SK-N-SH treated with all-trans-retinoic acid at 6 μM for 48 hours (cell line): ENCODE measurements at regions not wholly inside any gene's neighbourhood (a gene's known extent, or its start where the extent isn't known, plus 50 kb on each side); places are given as distances from the start of the nearest gene placed in this dataset.

Experiments used
- CREB5 ChIP-seq: fragments of 250-450 bp; sonication (Bioruptor Pico); IDR thresholded peaks from 2 replicates; pipeline ENCODE4 v1.5.1; 2020; ENCODE audit warnings: low read depth, mild to moderate bottlenecking, moderate library complexity
- GLIS3 ChIP-seq: fragments of 250-450 bp; sonication (Bioruptor Pico); IDR thresholded peaks from 2 replicates; pipeline ENCODE4 v1.5.0; 2020; ENCODE audit warnings: mild to moderate bottlenecking, moderate library complexity
- PATZ1 ChIP-seq: fragments of 250-450 bp; sonication (Bioruptor Pico); IDR thresholded peaks from 2 replicates; pipeline ENCODE4 v1.8.0; 2020; ENCODE audit warnings: mild to moderate bottlenecking, moderate library complexity, borderline replicate concordance
- POU6F1 ChIP-seq: fragments of 250-450 bp; sonication (Bioruptor Pico); IDR thresholded peaks from 2 replicates; pipeline ENCODE4 v1.8.0; 2021; ENCODE audit warnings: low read depth, mild to moderate bottlenecking, moderate library complexity, borderline replicate concordance
- PPARA ChIP-seq: fragments of 250-450 bp; sonication (Bioruptor Pico); IDR thresholded peaks from 2 replicates; pipeline ENCODE4 v1.5.0; 2020; ENCODE audit warnings: mild to moderate bottlenecking, borderline replicate concordance
- RARB ChIP-seq: fragments of 250-450 bp; sonication (Bioruptor Pico); IDR thresholded peaks from 2 replicates; pipeline ENCODE4 v1.8.0; 2021; ENCODE audit warnings: mild to moderate bottlenecking, moderate library complexity
- SNAI2 ChIP-seq: fragments of 250-450 bp; sonication (Bioruptor Pico); IDR thresholded peaks from 2 replicates; pipeline ENCODE4 v1.5.0; 2020; ENCODE audit warnings: mild to moderate bottlenecking, moderate library complexity
- TSHZ2 ChIP-seq: fragments of 250-450 bp; sonication (Bioruptor Pico); IDR thresholded peaks from 2 replicates; pipeline ENCODE4 v1.5.0; 2020; ENCODE audit warnings: mild to moderate bottlenecking, moderate library complexity
- ZC3H10 ChIP-seq: fragments of 250-450 bp; sonication (Bioruptor Pico); IDR thresholded peaks from 2 replicates; pipeline ENCODE4 v1.5.1; 2021; ENCODE audit warnings: mild to moderate bottlenecking, moderate library complexity
- ZFP3 ChIP-seq: fragments of 250-450 bp; sonication (Bioruptor Pico); IDR thresholded peaks from 2 replicates; pipeline ENCODE4 v1.5.0; 2020; ENCODE audit warnings: mild to moderate bottlenecking, moderate library complexity
- ZFP30 ChIP-seq: fragments of 450-650 bp; formaldehyde crosslinking; IDR thresholded peaks from 2 replicates; pipeline ENCODE4 v1.5.0; 2022; ENCODE audit warnings: mild to moderate bottlenecking, moderate library complexity
- ZNF565 ChIP-seq: fragments of 450-650 bp; formaldehyde crosslinking; conservative IDR thresholded peaks from 2 replicates; pipeline ENCODE4 v1.5.0; 2020; ENCODE audit warnings: low read depth, mild to moderate bottlenecking, moderate library complexity
- ZNF70 ChIP-seq: fragments of 450-650 bp; formaldehyde crosslinking; IDR thresholded peaks from 2 replicates; pipeline ENCODE4 v1.5.0; 2020; ENCODE audit warnings: mild to moderate bottlenecking, moderate library complexity

- no peak for TF ChIP-seq ZC3H10 (CRISPR knock-in tag)
- TF ChIP-seq TSHZ2 (CRISPR knock-in tag): no peak
- no peak for TF ChIP-seq RARB (CRISPR knock-in tag)
- TF ChIP-seq GLIS3 (CRISPR knock-in tag): no peak
- TF ChIP-seq PPARA (CRISPR knock-in tag): no peak
- no peak for TF ChIP-seq ZNF565
- no peak for TF ChIP-seq CREB5 (CRISPR knock-in tag)
- TF ChIP-seq SNAI2 (CRISPR knock-in tag): no peak
- TF ChIP-seq PATZ1 (CRISPR knock-in tag): no peak
- TF ChIP-seq ZFP3 (CRISPR knock-in tag): no peak
- TF ChIP-seq POU6F1 (CRISPR knock-in tag): no peak
- no peak for TF ChIP-seq ZFP30 (CRISPR knock-in tag)
- no peak for TF ChIP-seq ZNF70 (CRISPR knock-in tag)
These were observed 140.9 kb downstream of the MZT1 start for GRCh38 chr13:72586518-72586917.
